ENCODE measurements at regions not wholly inside any gene's neighbourhood (a gene's known extent, or its start where the extent isn't known, plus 50 kb on each side); places are given as distances from the start of the nearest gene placed in this dataset.

- no peak for DNase-seq (ENCODE audit: low read depth)
These were observed 211.0 kb upstream of the GSE1 start for GRCh38 chr16:85401917-85402766.

DNA sequence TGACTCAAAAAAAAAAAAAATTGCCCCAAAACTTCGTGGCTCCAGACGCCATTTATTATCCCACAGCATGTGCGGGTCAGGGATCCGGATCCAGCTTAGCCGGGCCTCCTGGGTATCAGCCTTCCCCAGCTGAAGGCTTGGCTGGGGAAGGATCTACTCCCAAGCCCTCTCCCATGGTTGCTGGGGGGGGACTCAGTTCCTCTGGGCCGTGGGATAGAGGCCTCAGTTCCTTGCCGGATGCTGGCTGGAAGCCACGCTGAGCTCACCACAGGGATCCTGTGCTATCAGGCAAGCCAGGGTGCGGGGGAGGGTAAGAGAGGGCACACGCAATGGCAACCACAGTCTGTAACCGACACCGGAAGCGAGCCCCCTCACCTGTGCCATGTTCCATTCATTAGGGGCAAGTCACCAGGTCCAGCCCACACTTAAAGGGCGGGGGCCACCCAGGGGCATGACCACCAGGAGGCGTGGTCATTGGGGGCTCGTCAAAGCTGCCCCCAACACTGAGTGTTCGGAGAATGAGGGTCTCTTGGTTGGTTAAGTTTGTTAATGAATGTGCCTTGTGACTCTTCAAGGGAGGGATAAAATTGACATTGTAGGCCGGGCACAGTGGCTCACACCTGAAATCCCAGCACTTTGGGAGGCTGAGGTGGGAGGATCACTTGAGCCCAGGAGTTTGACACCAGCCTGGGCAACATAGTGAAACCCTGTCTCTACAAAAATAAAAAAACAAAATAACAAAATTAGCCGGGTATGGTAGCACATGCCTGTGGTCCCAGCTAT lies 210.0 kb upstream of the GSE1 start:
- DNase-seq (ENCODE audit: low read depth): no peak

DNA sequence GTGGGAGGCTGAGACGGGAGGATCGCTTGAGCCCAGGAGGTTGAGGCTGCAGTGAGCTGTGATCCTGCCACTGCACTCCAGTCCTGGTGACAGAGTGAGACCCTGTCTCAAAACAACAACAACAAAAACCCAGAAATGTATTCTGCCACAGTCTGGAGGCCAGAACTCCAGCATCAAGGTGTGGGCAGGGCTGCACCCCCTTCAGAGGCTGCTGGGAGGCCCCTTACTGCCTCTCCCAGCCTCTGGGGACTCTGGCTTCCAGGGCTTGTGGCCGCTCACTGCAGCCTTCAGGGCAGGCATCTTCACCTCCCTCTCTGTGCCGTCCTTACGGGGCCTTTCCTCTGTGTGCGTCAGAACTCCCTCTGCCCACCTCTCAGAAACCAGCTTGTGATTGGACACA lies 209.4 kb upstream of the GSE1 start:
- DNase-seq (ENCODE audit: low read depth): no peak

GRCh38 chr16:85412911-85413520 lies 200.1 kb upstream of the GSE1 start:
- DNase-seq (ENCODE audit: low read depth): no peak

DNA sequence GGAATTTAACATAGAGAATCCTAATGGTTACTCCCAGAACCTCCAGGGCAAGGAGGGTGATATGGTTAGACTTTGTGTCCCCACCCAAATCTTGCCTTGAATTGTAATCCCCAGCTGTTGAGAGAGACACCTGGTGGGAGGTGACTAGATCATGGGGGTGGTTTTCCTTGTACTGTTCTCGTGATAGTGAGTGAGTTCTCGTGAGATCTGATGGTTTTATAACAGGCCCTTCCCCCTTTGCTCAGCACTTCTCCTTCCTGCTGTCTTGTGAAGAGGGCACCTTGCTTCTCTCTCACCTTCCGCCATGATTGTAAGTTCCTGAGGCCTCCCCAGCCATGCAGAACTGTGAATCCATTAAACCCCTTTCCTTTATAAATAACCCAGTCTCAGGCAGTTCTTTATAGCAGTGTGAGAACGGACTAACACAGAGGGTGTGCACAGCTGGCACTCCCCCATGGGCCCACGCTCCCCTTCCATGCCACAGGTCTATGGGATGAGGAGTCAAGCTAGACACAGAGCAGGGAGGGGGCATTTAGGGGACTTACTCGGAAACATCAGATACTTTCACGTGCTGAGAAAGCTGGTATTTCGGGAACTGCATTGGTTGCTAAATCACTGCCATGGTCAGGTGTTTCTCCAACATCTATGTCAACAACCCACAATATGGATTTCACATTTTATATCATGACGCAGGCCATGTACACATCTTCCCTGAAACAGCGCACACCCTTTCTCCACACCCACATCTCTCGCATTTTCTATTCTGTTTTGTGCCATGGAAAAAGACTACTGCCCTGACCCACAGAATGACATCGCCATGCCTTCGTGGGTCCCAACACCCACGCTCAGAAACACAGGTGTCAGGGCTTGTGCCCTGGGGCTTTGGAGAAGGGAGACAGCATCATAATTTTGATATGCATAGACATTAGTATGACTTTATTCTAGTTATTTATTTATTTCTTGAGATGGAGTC lies 199.1 kb upstream of the GSE1 start:
- no peak for DNase-seq (ENCODE audit: low read depth)

GRCh38 chr16:85415196-85416090 lies 197.7 kb upstream of the GSE1 start:
- no peak for DNase-seq (ENCODE audit: low read depth)

GRCh38 chr16:85416228-85417109 lies 196.7 kb upstream of the GSE1 start:
- DNase-seq (ENCODE audit: low read depth): peak; percentile 44

DNA sequence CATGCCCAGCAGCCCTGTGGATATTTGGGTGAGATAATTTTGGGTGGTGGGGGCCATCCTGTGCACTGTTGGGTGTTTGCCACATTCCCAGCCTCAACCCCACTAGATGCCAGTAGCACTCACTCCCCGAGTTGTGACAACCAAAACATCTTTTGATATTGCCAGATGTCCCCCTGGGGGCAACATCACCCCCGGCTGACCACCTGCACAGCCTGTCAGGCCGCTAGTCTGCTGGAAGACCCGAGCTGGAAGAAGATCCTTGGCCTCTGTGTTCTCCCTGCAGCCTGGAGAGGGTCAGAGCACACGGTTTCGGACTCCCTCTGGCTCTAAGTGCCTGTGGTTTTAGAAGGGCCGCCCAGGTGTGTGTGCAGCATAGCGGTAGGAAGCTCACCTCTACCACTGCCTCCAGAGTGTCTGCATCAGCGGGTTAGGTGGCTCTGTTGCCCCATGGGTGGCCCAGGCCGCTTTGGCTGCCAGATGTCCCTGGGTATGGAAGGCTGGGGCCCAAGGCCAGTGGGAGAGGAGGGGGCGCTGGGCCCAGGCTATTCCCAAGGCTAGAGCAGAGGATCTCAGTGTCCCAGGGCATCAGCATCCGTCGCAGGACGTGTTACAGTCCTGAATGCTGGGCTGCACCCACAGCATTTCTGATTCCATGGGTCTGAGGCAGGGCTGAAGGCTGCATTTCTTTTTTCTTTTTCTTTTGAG lies 195.8 kb upstream of the GSE1 start:
- no peak for DNase-seq (ENCODE audit: low read depth)

DNA sequence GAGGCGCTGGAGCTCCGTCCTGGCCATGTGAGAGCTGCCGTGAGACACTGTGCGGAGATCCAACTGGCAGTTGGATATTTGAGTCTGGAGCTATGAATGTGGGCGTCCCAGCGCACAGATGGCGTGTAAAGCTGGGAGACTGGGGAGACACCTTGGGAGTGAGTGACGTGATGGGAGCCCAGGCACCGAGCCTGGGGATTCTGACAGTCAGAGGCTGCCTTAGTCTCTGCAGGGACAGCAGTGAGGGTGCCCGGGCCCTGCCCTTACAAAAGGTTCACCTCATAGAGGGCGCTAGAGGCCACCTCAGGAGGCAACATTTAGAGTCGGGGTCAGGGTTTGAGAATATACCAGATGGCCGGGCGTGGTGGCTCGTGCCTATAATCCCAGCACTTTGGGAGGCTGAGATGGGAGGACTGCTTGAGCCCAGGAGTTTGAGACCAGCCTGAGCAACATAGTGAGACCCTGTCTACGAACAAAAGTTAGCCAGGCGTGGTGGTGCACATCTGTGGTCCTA lies 194.1 kb upstream of the GSE1 start:
- no peak for DNase-seq (ENCODE audit: low read depth)

- DNase-seq (ENCODE audit: low read depth): no peak
These were observed 193.4 kb upstream of the GSE1 start for GRCh38 chr16:85419503-85420408.

DNA sequence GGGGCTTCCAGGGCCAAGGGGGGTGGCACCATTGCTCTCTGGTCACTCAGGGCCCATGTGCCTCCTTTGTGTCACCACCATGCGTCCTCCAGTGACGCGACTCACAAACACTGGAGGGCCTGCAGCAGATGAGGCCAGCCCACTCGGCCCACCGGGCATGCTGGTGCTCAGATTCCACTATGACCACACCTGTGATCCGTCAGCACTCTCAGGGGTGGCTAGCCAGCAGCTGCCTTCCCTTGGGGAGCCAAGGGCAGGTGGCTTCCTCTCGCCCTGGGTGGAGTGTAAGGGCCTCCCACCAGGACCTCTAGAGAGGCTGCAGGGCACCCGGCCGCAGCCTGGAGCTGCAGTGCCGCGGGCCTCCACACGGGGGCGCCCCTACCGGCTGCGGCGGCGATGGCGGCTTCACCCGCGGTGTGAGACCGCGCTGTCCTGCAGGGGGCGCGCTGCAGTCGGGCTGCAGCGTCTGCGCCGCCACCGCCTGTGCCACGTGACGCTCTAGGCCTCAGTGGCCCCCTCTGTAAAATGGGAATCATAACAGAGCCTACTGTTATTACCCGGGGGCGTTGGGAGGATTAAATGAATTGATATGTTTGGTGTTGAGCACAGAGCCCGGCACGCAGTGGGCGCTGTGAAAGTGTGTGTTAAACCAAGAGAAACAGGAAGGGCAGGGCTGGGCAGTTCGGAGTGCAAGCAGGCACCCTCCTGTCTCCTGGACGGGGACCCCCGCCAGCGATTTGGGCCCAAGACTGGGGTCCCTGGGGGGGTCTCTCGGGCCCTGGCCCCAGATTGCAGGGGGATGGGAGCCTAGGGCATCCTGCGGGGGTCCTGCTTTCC lies 192.4 kb upstream of the GSE1 start:
- peak; percentile 60 for DNase-seq (ENCODE audit: low read depth)

DNA sequence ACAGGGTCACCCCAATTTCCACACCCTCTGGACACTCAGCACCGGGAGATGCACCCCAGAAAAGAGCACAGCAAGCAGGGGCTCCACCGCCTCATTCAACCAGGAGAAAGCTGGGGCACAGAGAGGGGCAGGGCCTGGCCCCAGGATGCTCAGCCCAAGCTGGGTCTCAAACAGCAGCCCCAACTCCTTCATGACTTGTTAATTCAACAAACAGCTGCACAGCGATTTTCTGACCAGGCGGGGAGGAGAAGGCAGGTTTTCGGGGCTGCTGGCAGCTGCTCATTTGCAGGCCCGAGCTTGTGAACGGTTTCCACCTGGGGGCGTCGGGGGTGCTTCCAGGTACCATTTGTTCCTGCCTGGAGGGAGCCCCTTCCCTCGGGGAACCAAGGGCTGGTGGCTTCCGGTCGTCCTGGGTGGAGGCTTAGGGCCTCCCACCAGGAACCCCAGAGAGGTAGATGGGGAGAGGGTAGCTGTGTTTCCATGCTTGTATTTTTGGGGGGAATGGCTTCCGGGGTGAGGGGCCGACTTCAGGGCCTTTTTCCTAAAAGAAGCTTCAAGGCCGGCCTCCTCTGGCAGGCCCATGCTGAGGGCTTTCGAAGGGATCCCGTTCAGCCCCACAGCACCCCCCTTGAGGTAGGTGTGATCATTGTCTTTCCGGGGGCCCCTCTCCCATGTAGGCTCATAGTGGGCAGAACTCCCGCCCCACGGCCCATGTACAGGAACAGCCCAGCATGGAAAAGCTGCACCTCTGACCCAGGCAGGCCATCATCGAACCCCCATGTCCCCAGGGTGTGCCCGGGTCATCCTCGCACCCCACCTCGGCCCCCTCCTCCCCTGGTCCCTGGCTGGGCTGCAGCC lies 191.6 kb upstream of the GSE1 start:
- no peak for DNase-seq (ENCODE audit: low read depth)

GRCh38 chr16:85422196-85422631 lies 190.9 kb upstream of the GSE1 start:
- no peak for DNase-seq (ENCODE audit: low read depth)

DNA sequence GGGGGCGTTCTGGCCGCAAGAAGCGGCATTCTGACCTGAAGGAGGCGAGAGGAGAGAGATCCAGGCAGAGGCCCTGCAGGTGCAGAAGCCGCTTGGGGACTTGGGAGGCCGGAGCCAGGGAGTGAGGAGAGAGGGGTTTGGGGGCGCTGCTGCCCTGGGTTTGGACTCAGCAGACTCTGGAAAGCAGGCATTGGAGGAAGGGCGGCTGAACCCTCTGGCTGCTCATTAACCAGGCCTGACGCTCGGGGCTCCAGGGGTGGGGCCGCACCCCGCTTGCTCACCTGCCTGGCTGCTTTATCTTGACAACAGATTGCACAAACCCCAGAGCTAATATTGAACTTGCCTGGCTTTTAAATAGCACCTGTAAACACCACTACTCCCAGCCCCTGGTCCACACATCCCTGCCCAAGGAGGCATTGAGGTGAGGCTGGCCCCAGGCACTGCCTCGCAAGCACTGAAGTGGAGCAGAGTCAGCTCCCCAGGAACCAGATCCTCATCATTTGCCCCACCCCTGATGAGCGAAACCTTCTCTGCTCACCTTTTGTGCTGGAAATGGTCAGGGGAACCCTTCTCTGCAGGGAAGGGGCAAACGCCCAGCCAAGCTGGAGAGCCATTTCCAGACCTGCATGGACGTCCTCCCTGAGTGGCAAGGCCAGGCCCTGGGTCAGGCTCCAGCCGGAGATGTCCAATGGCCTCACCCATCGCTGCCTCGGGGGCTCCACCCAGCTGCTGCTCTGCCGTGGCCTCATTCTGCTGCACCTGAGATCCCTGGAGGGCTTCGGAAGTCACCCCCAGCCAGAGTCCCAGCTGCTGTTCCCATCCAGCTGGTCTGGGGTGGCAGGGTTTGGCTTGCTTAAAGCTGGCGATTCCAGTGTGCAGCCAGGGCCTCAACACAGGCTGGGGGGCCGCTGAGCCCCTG lies 190.2 kb upstream of the GSE1 start:
- DNase-seq (ENCODE audit: low read depth): no peak

GRCh38 chr16:85423631-85424030 lies 189.5 kb upstream of the GSE1 start:
- DNase-seq (ENCODE audit: low read depth): no peak
